NCI-H1417 treated with DMSO at 0.1 percent for 48 hours (cell line): ENCODE measurements at regions not wholly inside any gene's neighbourhood (a gene's known extent, or its start where the extent isn't known, plus 50 kb on each side); places are given as distances from the start of the nearest gene placed in this dataset.
A peak's percentile ranks its signal among the peaks of the same experiment; 100 is the strongest.

Source experiments
- DNase-seq: peaks from one replicate; lab custom pipeline; 2025; lab: John Stamatoyannopoulos, UW

DNA sequence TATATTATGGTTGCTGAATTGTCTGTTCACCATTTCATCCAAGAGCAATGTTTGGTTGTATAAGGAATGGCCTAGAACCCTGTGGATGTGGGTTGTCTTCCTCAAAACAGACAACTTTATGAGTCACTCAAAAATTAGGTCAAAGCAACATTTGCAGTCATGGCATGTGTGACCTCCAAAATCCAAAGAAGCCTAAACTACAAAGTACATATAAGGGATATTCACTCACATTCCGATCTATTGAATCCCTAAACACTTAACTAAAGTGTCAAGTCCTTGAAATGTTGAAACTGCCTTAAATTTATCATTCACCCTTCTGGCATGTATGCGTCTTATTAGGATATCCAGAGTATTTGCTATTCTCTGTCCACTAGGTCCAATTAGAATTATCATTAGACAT is 491.5 kb downstream of the NUF2 start:
- no peak for DNase-seq

DNA sequence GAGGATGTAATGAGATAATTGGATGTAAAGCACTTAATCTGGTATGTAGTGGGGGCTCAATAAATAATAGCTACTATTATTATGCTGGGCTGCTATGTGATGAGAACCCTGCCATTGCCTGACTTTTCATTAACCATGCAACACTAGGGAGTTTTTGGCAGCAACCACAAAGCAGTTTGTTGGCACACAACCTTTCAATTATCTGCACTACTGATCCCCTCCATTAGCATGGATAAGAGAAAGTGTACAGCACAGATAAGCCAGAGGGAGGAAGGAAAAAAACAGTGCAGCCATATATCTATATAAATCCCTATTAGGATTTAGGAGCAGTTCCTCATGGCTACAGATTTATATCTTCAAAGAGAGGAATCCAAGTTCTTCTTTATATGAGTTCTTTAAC is 498.5 kb downstream of the NUF2 start:
- DNase-seq, result no peak

DNA sequence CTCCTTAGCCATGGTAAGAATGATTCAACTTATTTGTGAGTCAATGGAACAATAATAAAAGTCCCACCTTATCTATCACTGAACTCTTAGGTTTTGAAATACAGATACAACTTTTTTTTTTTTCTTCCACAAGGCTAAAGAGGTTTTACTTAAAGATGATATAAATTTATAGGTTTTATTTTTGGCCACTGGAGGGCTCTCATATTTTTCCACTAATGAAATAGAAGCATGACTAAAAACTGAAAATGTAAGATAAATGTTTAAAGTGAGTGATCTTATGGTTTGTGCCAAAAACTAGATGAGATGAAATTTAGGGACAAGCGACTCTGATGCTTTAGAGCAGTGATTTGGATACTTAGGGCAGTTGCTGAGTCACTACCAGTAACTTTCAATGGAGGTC is 499.0 kb downstream of the NUF2 start:
- no peak for DNase-seq

DNA sequence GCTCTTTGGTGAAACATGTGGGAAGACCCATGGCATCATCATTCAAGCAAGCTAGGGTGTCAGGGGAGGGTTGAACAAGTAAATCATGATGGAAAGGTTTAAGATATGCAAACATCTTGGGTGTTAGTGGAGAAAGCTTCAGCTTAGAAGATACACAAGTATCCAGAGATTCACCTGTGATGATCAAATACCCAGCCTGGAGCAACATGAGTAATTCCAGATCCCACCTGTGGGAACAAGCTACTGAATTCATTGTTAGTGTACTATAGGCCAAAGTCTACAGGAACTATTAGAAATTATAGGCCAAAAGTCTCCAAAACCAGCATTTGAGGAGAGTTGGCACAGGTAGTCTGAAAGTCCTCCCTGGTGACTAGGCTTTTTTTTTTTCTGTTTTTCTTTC is 499.9 kb downstream of the NUF2 start:
- DNase-seq, result no peak

DNA sequence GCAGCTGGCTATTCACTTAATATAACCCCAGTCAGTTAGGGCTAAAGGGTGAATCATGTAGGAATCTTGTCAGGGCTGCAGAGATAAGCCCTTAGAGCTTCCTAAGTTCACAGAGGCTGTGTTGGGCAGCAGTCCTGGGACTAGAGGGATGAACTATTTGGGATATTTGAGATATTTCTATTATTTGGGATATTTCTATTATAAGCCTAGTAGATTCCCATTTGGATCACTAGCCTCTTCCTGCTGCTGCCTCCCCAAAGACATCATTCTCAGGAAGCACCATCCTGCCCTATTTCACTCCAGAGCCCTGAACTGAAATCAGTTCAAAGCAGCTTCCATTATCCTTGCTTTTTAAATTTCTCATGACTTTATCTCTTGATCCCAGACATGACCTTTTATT is 501.3 kb downstream of the NUF2 start:
- no peak for DNase-seq

DNA sequence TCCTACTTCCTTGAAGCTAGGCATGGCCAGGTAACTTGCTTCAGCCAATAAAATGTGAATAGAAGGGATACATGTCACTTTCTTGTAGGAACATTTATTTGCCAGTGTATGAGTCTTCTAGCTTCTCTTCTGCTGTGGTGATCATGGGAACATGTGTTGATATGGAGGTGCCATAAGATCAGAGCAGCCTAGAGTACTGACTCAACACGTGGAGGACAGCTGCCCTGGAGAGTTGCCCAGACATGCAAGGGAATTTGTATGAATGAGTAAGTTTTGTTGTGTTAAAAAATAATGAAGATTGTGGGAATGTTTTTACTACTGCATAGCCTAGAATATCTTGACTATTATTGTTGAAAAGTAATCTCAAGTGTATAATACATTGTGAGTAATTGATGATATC is 502.3 kb downstream of the NUF2 start:
- no peak for DNase-seq

DNA sequence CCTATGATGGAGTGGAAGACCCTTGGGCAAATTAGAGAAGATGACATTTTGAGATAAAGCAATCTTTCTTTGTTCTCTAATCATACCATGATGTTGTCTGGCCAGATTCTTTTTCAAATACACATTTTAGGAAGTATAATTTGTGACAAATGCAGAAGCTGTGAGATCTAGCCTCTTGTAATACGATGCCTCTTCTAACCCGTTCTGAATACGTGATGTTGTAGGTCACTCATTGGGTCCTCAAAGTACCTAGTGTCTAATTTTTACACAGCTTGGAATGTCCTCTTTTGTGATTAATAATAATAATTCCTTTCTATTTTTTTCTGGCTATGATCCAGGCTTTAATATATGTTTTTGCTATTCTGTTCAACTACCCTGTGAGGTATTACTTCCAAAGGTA is 502.7 kb downstream of the NUF2 start:
- DNase-seq, result no peak

DNA sequence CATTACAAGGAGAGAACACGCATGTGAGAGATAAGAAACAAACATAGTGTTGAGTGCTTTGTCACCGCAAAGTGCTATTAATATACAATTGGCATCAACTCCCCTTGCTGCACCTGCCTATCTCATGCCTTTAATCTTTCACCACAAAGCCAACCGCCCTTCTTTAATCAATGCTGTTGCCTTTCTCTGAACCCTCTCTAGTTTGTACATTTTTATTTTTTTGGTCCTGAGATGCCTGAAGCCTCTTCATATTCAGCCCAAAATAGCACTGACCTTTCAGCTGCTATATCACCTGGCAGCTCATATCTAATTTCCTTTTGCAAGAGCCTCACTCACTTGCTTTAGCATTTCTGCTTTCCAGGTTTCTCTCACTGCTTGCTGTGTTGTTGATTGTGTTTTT is 504.7 kb downstream of the NUF2 start:
- DNase-seq, result peak; percentile 35

DNA sequence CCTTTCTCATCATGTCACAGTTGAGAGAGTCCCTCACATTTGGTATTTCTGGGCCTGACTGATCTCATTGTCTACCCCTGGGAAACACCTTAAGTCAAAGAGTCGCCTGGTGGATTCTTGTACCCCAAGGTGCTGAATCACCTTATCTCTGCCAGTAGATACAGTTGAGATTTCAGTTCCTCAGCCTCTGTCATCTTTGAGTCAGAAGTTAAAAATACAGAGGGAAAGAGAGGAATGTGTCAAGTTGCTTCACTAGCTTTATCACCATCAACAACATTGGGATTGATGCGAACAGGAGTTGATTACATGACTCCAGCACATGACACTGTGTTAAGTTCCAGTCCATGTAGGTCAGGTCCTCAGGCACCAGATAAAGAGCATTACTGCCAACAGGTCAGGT is 513.0 kb downstream of the NUF2 start:
- DNase-seq, result no peak

DNA sequence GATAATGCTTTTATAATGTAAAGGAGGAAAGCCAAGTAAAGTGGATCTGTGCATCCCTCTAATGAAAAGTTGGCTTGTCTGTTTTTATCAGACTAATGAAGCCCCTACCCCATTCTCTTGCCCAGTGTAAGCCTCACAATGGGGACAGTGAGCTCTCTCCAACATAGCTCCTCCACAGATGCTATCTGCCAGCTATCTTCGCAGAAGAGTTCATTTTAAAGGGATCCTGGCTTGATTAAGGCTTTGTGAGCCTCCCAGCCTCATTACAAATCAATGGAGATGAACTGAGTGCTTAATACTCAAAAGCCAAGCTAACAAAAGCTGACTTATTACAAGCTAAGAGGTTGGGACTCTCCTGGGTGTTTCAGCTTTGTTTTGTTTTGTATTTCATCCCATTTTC is 514.7 kb downstream of the NUF2 start:
- DNase-seq, result no peak

DNA sequence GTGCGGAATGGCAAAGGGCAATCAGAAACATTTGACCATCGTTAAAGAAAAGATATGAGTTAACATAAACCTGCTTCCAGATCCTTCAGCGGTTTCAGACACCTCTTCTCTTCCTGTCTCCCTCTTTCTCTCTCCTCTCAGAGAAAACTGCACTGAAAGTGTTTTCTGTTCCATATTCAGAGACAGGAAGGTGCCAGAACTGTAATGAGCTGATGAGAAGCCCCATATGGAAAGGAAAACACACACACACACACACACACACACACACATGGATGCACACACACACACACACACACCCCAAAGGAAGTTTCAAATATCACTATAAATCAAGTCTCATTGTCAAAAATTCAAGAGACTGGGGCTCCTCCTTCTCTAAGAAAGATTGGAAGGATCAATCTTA is 515.5 kb downstream of the NUF2 start:
- no peak for DNase-seq

DNA sequence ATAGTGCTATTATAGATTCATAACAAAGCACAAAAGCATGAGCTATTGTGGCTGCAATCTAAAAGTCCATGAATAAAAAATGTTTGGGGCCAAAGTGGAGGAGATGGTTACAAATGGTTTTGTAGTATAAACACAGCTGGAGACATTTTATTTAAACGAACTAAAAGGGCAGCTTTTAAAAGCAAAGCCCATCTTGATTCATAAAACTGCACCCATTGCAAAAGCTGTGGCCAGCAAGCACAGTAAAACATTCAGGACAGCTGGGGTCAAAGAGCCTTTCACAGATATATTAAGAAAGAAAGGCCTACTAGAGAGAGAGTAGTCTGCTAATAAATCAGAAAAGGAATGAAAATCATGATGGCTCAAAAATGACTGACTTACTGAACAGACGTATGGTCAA is 520.8 kb downstream of the NUF2 start:
- no peak for DNase-seq

DNA sequence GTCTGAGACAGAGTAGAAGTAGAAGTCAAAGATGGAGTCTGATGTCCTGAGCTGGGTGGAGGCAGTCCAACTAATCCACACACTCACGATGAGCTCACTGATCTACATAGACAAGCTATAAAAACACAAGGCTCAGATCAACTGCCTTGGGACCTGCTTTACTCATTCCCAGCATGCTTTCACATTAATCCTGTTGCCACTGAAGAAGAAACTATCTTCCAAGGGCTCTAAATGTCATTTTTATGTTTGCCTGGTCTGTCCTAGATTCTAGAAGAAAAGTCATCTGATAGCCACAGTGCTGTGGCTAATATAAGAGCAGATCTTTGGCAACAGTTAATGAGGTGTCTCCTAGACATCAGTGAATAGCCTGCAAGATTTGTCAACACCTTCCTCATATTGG is 522.7 kb downstream of the NUF2 start:
- DNase-seq, result no peak

DNA sequence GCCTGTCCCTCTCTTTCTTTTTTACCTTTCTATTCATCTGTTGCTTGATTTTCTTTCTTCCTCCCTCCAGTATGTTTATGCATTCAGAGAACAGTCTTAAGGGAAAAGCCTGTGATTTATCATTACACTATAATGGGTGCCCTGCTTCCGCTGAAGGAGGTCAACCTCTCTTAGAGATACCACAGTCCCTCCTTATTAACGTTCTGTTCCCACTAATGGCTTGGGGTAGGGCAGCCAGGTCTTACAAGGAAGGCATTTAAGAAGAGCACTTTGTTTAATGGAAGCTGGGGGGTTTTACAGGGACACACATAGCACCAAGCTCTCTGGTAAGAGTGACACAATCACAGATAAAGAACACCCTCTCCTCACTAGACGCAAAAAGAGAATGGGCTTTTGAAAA is 523.5 kb downstream of the NUF2 start:
- DNase-seq, result no peak

DNA sequence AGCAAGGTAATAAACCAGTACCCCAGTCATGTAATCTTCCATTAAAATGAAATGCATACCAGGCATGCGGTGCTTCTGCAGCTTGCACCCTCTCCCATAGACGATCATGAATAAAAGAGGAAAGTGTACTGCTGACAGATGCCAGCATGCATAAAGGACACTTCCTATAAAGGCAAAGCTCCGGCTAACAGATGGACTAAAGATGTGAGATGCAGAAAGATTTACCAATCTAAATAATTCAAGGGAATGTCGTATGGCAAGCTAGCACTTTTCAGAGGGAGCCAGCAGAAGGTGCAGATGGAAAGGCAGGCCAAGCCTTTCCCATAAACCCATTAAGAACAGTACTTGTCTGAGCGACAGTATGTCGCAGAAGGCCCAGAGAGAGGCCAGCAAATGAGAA is 542.0 kb downstream of the NUF2 start:
- no peak for DNase-seq

DNA sequence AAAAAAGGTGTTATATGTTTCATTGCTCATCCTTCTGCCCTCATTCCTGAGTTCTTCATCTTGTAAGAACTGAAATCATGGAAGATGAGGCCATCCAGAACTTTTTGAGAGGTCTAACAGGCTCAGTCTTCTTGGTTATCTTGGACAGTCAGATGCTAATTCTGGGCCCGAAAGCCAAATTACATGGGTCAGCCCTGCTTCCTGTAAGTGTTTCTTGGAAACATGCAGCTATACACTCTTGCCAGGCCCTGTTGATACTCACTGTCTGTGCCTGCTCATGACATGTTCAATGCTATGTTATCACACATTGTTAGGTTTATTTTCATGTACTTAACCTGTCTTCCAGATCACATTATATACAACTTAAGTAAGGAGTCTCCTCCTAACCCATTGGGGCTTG is 542.5 kb downstream of the NUF2 start:
- DNase-seq, result no peak

DNA sequence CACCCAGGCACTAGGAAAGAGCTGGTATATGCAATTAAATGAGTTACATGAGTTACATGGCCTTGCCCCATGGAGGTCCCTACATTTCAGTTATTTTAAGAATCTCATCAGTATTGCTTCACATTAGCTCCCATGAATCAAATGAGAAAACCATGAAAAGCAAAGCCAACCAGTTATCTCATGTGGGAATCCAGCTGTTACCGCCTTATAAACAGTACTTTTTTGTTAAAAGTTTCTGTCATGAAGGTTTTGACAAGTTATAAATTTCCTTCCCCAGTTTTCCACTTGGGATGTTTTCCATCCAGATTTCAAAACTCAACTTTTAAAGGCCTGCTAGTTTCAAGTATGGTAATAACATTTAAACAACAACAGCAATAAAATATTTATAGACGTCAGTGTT is 544.8 kb downstream of the NUF2 start:
- DNase-seq, result no peak

DNA sequence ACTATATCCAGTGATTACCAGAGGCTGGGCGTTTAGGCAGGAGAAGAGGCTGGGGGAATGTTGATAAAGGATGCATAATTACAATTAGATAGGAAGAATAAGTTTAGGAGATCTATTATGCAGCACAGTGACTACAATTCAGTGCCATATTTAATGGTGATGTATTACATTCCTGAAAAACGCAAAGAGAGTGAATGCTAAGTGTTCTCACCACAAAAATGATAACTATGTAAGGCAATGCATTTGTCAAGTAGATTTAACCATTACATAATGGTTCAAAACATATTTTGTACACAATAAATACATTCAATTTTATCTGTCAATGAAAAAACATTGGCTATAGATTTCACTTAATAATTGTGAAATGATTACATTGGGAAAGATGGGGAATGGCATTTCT is 548.9 kb downstream of the NUF2 start:
- no peak for DNase-seq

DNA sequence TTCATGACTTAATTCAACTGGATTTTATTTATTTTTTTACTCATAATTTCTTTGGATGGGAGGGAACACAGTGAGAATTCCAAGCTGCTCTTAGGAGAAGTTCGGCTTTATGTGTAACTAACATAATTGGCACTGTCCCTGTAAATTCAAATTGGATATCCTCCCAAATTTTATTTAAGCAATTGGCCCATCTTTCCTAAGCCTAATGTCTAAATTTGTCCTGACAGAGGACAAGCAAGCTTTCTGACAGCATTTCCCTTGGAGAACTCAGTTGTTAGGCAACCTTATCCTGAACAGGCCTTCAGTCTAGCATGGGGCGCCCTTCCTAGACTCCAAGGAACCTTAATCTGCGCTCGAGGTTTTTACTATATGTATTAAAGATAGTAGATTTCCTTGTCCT is 550.3 kb downstream of the NUF2 start:
- no peak for DNase-seq

DNA sequence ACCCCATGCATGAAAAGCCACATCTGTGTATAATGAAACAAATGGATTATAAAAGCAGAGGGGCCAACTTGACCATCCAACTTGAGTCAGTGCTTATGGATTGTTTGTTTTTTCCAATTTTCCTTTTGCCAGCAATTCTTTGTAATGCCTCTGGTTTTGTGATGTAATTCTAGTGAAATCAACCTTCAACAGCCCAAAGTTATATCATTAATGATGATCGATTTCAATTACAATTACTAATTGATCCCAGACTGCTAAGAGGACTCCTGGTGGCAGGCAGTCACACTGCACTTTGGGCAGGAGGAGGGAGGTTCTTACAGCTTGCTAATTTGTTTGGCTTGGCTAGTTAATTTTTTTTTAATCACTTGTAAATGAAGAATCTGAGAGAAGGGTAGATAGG is 552.3 kb downstream of the NUF2 start:
- DNase-seq, result no peak

DNA sequence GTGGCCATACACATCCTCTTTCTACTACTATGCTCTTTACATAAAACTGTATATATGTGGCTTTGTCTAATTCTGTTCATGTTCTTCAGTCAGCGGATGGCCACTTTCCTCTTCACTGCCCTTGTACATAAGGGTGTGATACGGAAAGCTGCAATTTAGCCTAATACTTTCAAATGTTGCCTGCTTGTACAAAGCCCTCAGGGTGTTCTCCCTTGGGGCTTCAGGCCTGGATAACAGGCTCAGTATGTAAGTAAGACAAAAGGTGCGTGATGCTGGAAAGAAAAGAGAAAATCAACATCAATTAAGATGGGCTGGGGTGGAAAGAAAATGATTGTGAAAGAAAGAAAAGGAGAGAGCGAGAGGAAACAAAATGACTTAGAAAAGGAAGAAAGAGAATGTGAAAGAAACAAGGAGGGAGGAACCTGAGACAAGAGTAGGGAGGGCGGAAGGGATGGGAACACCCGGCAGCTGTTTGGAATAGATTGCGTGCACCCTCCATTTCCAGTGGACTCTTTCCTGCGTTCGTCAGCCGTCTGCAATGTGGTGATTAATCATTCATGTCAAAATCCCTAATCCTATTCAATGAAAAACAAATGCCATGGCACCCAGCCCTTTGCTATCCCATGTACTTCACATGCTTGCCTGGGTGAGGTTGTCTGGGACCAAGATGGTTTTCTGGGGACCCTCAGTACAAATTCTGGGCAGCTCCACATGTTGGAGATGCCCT is 553.6 kb downstream of the NUF2 start:
- peak; percentile 8 for DNase-seq

DNA sequence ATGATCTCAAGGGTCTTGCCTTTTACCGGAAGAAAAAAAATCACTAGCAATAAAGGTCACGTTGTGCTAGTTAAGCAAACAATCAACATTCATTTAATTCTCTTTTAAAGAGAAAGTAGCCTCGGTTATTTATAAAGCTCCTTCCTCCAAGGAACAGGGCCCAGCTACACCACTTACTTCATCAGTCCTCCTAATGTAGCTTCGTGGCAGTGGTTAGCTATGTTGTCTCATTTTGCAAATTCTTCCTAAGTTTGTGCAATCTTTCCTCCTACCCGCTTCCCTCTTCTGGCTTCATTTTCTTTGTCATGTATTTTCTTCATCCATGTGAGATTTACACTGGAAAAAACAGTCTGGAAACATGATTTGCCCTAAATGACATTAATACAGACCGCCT is 554.2 kb downstream of the NUF2 start:
- DNase-seq, result no peak

DNA sequence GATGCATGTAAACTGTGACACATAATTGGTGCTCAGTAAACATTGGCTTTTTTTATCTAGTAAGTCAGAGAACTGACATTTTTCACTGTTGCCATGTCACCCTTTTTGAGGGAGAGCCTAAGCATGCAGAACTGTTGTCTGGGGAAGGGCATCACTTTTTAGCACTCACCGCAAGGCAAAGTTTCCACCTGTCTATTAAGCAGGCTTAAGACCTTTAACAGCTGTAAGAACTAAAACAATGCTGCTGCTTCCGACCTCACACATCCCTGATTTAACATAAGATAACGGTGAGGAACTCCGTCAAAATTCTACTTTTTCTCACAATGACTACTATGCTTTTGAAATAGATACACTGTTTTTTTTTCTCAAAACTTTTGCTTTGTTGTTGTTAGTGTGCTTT is 554.8 kb downstream of the NUF2 start:
- DNase-seq, result no peak

DNA sequence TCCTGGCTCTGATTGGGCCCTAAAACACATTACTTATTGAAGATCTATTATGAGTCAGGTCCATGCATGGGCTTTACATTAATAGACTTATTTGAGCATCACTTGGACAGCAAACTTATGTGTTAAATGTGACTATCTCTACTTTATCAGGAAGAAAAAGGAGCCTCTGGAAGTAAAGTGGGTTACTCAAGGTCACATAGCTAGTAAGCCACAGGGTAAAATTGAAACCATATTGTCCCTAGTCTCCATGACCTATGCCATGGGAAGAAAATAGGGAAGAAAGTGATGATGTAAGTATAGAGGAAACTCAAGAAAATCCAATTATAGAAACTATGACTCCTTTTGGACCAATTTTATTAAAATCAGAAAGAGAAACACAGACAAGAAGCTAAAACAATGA is 555.3 kb downstream of the NUF2 start:
- no peak for DNase-seq

DNA sequence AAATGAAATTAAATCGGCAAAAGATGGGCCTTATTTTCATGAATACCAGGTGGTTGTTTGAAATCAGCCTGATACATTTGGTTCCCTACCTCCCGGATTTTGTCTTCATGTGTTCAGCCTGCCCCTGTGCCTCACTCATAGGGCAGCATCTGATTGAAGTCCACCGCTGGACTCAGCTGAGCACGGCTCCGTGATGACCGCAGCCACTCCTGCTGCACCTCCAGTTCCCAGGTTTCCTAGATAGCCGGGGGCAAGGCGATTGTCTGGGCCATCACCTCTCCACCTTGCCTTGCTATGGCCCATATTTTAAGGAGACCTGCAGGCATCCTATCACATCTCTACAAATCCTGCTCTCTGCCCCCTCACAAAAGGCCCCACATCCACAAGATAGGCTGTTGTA is 563.8 kb downstream of the NUF2 start:
- no peak for DNase-seq
